ENCODE measurements at regions not wholly inside any gene's neighbourhood (a gene's known extent, or its start where the extent isn't known, plus 50 kb on each side); places are given as distances from the start of the nearest gene placed in this dataset.
"Not testable (repeated sequence)": the region's sequence is repeated elsewhere in the genome, so short reads cannot be mapped to it uniquely, and the experiment has no call there.

GRCh38 chr5:25088689-25089088 is 443.9 kb upstream of the CDH10 start:
- H3K36me3 ChIP-seq (ENCODE audit: control insufficient read depth in 3 of 3, insufficient read depth in 2 of 3, low read depth in 1 of 3, low read length in 3 of 3); FAIRE-seq; H3K27me3 ChIP-seq (ENCODE audit: control insufficient read depth in 3 of 3, insufficient read depth in 3 of 3, low read length in 3 of 3); H3K4me1 ChIP-seq (ENCODE audit: control insufficient read depth in 3 of 3, insufficient read depth in 2 of 3, low read depth in 1 of 3, low read length in 2 of 3); DNase-seq; H3K27ac ChIP-seq (ENCODE audit: low read depth in 1 of 3, low read length in 2 of 3); H3K4me3 ChIP-seq (ENCODE audit: low read depth in 1 of 3, low read length in 3 of 3); H3K9me3 ChIP-seq (ENCODE audit: control insufficient read depth in 2 of 2, insufficient read depth in 1 of 2, low read depth in 1 of 2, low read length in 1 of 2): not testable (repeated sequence)
- 72 to 87% (median 85%) methylated on average over 6 of the region's 6 CpGs for WGBS, 3 donors

- not testable (repeated sequence) for FAIRE-seq; H3K4me1 ChIP-seq (ENCODE audit: control insufficient read depth in 3 of 3, insufficient read depth in 2 of 3, low read depth in 1 of 3, low read length in 2 of 3); H3K4me3 ChIP-seq (ENCODE audit: low read depth in 1 of 3, low read length in 3 of 3); H3K27me3 ChIP-seq (ENCODE audit: control insufficient read depth in 3 of 3, insufficient read depth in 3 of 3, low read length in 3 of 3); H3K9me3 ChIP-seq (ENCODE audit: control insufficient read depth in 2 of 2, insufficient read depth in 1 of 2, low read depth in 1 of 2, low read length in 1 of 2); H3K27ac ChIP-seq (ENCODE audit: low read depth in 1 of 3, low read length in 2 of 3); H3K36me3 ChIP-seq (ENCODE audit: control insufficient read depth in 3 of 3, insufficient read depth in 2 of 3, low read depth in 1 of 3, low read length in 3 of 3); DNase-seq
- WGBS, 3 donors: 95 to 99% (median 96%) methylated on average over 13 to 23 of the region's 27 CpGs
Measured at GRCh38 chr5:25083261-25083660, 438.5 kb upstream of the CDH10 start.

- Histone ChIP-seq H3K36me3 (ENCODE audit: control insufficient read depth in 3 of 3, insufficient read depth in 2 of 3, low read depth in 1 of 3, low read length in 3 of 3) (no peaks in the 10 kb centered on the region), H3K27ac (ENCODE audit: low read depth in 1 of 3, low read length in 2 of 3) (no peak overlapping the region), H3K4me1 (ENCODE audit: control insufficient read depth in 3 of 3, insufficient read depth in 2 of 3, low read depth in 1 of 3, low read length in 2 of 3) (no peaks in the 10 kb centered on the region), H3K27me3 (ENCODE audit: control insufficient read depth in 3 of 3, insufficient read depth in 3 of 3, low read length in 3 of 3) (no peaks in the 10 kb centered on the region), H3K9me3 (ENCODE audit: control insufficient read depth in 2 of 2, insufficient read depth in 1 of 2, low read depth in 1 of 2, low read length in 1 of 2) (no peaks in the 10 kb centered on the region), H3K4me3 (ENCODE audit: low read depth in 1 of 3, low read length in 3 of 3) (no peak overlapping the region)
- WGBS, 3 donors: 43 to 78% (median 55%) methylated on average over 1 of the region's 1 CpG
- no peak for FAIRE-seq
- DNase-seq: no peak
Measured at GRCh38 chr5:25066239-25066638, 421.5 kb upstream of the CDH10 start.

- no peak for FAIRE-seq
- no peak overlapping the region for H3K27ac ChIP-seq (ENCODE audit: low read depth in 1 of 3, low read length in 2 of 3)
- no peak for DNase-seq
- no peaks in the 10 kb centered on the region for H3K36me3 ChIP-seq (ENCODE audit: control insufficient read depth in 3 of 3, insufficient read depth in 2 of 3, low read depth in 1 of 3, low read length in 3 of 3)
- no peaks in the 10 kb centered on the region for H3K27me3 ChIP-seq (ENCODE audit: control insufficient read depth in 3 of 3, insufficient read depth in 3 of 3, low read length in 3 of 3)
- H3K4me1 ChIP-seq (ENCODE audit: control insufficient read depth in 3 of 3, insufficient read depth in 2 of 3, low read depth in 1 of 3, low read length in 2 of 3): no peaks in the 10 kb centered on the region
- 75 to 86% (median 79%) methylated on average over 5 of the region's 5 CpGs for WGBS, 3 donors
- no peaks in the 10 kb centered on the region for H3K9me3 ChIP-seq (ENCODE audit: control insufficient read depth in 2 of 2, insufficient read depth in 1 of 2, low read depth in 1 of 2, low read length in 1 of 2)
- H3K4me3 ChIP-seq (ENCODE audit: low read depth in 1 of 3, low read length in 3 of 3): no peak overlapping the region
Measured at GRCh38 chr5:25064306-25064705, 419.5 kb upstream of the CDH10 start.

GRCh38 chr5:25060575-25060974 is 415.8 kb upstream of the CDH10 start:
- H3K9me3 ChIP-seq (ENCODE audit: control insufficient read depth in 2 of 2, insufficient read depth in 1 of 2, low read depth in 1 of 2, low read length in 1 of 2): no peaks in the 10 kb centered on the region
- 73 to 84% (median 82%) methylated on average over 2 of the region's 2 CpGs for WGBS, 3 donors
- no peak overlapping the region for H3K4me3 ChIP-seq (ENCODE audit: low read depth in 1 of 3, low read length in 3 of 3)
- no peak overlapping the region for H3K27ac ChIP-seq (ENCODE audit: low read depth in 1 of 3, low read length in 2 of 3)
- no peaks in the 10 kb centered on the region for H3K27me3 ChIP-seq (ENCODE audit: control insufficient read depth in 3 of 3, insufficient read depth in 3 of 3, low read length in 3 of 3)
- no peaks in the 10 kb centered on the region for H3K4me1 ChIP-seq (ENCODE audit: control insufficient read depth in 3 of 3, insufficient read depth in 2 of 3, low read depth in 1 of 3, low read length in 2 of 3)
- FAIRE-seq: no peak
- H3K36me3 ChIP-seq (ENCODE audit: control insufficient read depth in 3 of 3, insufficient read depth in 2 of 3, low read depth in 1 of 3, low read length in 3 of 3): no peaks in the 10 kb centered on the region
- no peak for DNase-seq

- no peaks in the 10 kb centered on the region for H3K9me3 ChIP-seq (ENCODE audit: control insufficient read depth in 2 of 2, insufficient read depth in 1 of 2, low read depth in 1 of 2, low read length in 1 of 2)
- H3K4me3 ChIP-seq (ENCODE audit: low read depth in 1 of 3, low read length in 3 of 3): no peak overlapping the region
- H3K27ac ChIP-seq (ENCODE audit: low read depth in 1 of 3, low read length in 2 of 3): no peak overlapping the region
- H3K4me1 ChIP-seq (ENCODE audit: control insufficient read depth in 3 of 3, insufficient read depth in 2 of 3, low read depth in 1 of 3, low read length in 2 of 3): no peaks in the 10 kb centered on the region
- no peaks in the 10 kb centered on the region for H3K27me3 ChIP-seq (ENCODE audit: control insufficient read depth in 3 of 3, insufficient read depth in 3 of 3, low read length in 3 of 3)
- FAIRE-seq (no peak), DNase-seq (no peak)
- H3K36me3 ChIP-seq (ENCODE audit: control insufficient read depth in 3 of 3, insufficient read depth in 2 of 3, low read depth in 1 of 3, low read length in 3 of 3): no peaks in the 10 kb centered on the region
Measured at GRCh38 chr5:25056836-25057235, 412.1 kb upstream of the CDH10 start.

- H3K9me3 ChIP-seq (ENCODE audit: control insufficient read depth in 2 of 2, insufficient read depth in 1 of 2, low read depth in 1 of 2, low read length in 1 of 2): no peaks in the 10 kb centered on the region
- H3K27me3 ChIP-seq (ENCODE audit: control insufficient read depth in 3 of 3, insufficient read depth in 3 of 3, low read length in 3 of 3): no peaks in the 10 kb centered on the region
- no peak overlapping the region for H3K4me3 ChIP-seq (ENCODE audit: low read depth in 1 of 3, low read length in 3 of 3)
- DNase-seq: no peak
- FAIRE-seq: no peak
- 69 to 73% (median 69%) methylated on average over 3 of the region's 3 CpGs for WGBS, 3 donors
- H3K4me1 ChIP-seq (ENCODE audit: control insufficient read depth in 3 of 3, insufficient read depth in 2 of 3, low read depth in 1 of 3, low read length in 2 of 3): no peaks in the 10 kb centered on the region
- H3K36me3 ChIP-seq (ENCODE audit: control insufficient read depth in 3 of 3, insufficient read depth in 2 of 3, low read depth in 1 of 3, low read length in 3 of 3): no peaks in the 10 kb centered on the region
- H3K27ac ChIP-seq (ENCODE audit: low read depth in 1 of 3, low read length in 2 of 3): no peak overlapping the region
Measured at GRCh38 chr5:25033658-25034057, 388.9 kb upstream of the CDH10 start.

GRCh38 chr5:25029004-25029403 is 384.2 kb upstream of the CDH10 start:
- no peaks in the 10 kb centered on the region for H3K4me1 ChIP-seq (ENCODE audit: control insufficient read depth in 3 of 3, insufficient read depth in 2 of 3, low read depth in 1 of 3, low read length in 2 of 3)
- H3K9me3 ChIP-seq (ENCODE audit: control insufficient read depth in 2 of 2, insufficient read depth in 1 of 2, low read depth in 1 of 2, low read length in 1 of 2): no peaks in the 10 kb centered on the region
- no peak overlapping the region for H3K4me3 ChIP-seq (ENCODE audit: low read depth in 1 of 3, low read length in 3 of 3)
- FAIRE-seq (no peak), DNase-seq (no peak)
- H3K27me3 ChIP-seq (ENCODE audit: control insufficient read depth in 3 of 3, insufficient read depth in 3 of 3, low read length in 3 of 3): no peaks in the 10 kb centered on the region
- no peak overlapping the region for H3K27ac ChIP-seq (ENCODE audit: low read depth in 1 of 3, low read length in 2 of 3)
- no peaks in the 10 kb centered on the region for H3K36me3 ChIP-seq (ENCODE audit: control insufficient read depth in 3 of 3, insufficient read depth in 2 of 3, low read depth in 1 of 3, low read length in 3 of 3)

GRCh38 chr5:25027526-25027925 is 382.7 kb upstream of the CDH10 start:
- WGBS, 3 donors: 56 to 70% (median 56%) methylated on average over 1 of the region's 1 CpG
- DNase-seq (no peak), FAIRE-seq (no peak)
- no peak overlapping the region for H3K4me3 ChIP-seq (ENCODE audit: low read depth in 1 of 3, low read length in 3 of 3)
- no peaks in the 10 kb centered on the region for H3K27me3 ChIP-seq (ENCODE audit: control insufficient read depth in 3 of 3, insufficient read depth in 3 of 3, low read length in 3 of 3)
- no peaks in the 10 kb centered on the region for H3K4me1 ChIP-seq (ENCODE audit: control insufficient read depth in 3 of 3, insufficient read depth in 2 of 3, low read depth in 1 of 3, low read length in 2 of 3)
- no peaks in the 10 kb centered on the region for H3K9me3 ChIP-seq (ENCODE audit: control insufficient read depth in 2 of 2, insufficient read depth in 1 of 2, low read depth in 1 of 2, low read length in 1 of 2)
- H3K27ac ChIP-seq (ENCODE audit: low read depth in 1 of 3, low read length in 2 of 3): no peak overlapping the region
- H3K36me3 ChIP-seq (ENCODE audit: control insufficient read depth in 3 of 3, insufficient read depth in 2 of 3, low read depth in 1 of 3, low read length in 3 of 3): no peaks in the 10 kb centered on the region
